ENCODE measurements at regions not wholly inside any gene's neighbourhood (a gene's known extent, or its start where the extent isn't known, plus 50 kb on each side); places are given as distances from the start of the nearest gene placed in this dataset.

- DNase-seq = no peak
Measured at GRCh38 chr18:2340335-2340734, 231.0 kb downstream of the METTL4 start.

DNA sequence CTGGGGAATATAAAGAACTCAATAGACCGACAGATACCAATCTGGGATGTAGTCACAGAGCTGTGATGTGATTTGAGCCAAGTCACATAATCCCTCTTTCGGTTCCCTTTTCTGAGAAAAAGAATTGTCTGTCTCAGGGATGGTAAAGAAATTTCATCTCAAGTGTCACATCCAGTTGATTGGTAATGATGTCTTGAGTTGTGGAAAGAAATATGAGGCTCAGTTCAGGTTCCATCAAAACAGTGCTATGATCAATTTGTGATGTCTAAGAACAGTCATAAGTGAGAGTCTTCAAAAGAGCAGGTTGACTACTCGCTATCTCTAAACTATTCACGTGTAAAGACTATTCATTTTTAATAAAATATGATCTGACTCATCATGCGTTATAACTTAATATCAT lies 223.3 kb downstream of the METTL4 start:
- DNase-seq = no peak

GRCh38 chr18:2351126-2351850 lies 220.0 kb downstream of the METTL4 start:
- DNase-seq = no peak

DNA sequence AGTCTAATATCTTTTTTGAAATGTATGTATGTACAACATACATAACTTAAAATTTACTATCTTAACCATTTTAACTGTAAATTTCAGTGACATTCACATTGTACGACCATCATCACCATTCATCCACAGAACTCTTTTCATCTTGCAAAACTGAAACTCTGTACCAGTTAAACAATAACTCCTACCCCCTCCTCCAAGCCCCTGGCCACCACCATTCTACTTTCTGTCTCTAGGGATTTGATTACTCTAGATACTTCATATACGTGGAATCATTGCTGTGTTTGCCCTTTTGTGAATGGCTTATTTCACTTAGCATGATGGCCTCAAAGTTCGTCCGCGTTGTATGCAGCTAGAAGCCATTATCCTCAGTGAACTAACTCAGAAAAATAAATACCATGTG lies 217.0 kb downstream of the METTL4 start:
- DNase-seq = no peak

- no peak for DNase-seq
Measured at GRCh38 chr18:2356906-2357305, 214.4 kb downstream of the METTL4 start.

- no peak for DNase-seq
Measured at GRCh38 chr18:2360861-2361260, 210.4 kb downstream of the METTL4 start.

DNA sequence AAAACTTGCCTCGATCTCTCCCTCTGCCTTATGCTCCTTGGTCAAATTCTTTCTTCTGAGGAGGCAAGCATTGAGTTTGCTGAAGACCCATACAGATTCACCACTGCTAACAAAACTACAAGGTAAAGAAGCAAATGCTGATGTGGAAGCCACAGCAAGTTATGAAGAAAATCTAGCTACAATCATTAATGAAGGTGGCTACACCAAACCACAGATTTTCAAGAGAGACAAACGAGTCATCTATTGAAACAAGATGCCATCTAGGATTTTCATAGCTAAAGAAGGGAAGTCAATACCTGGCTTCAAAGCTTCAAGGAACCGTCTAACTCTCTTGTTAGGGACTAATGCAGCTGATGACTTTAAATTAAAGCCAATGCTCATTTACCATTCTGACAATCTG lies 203.2 kb downstream of the METTL4 start:
- no peak for DNase-seq

GRCh38 chr18:2376707-2377106 lies 194.6 kb downstream of the METTL4 start:
- DNase-seq = no peak

DNA sequence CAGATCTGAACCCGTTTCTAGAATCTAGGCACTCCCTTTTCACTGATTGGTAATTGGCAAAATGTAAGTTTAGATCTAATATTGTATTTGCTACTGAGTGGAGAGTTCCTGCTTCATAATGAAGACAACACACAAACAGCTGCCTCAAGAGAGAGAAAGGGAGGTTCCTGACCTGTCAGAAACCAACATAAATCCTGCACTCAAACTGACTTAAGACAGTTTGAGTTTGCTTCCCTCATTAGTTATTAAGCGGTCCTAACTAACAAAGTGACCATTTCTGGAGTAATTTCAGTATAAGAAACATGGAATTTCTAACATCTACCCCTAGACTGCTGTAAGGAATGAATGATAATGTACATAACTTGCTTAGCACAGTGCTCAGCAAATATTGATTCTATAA lies 191.2 kb downstream of the METTL4 start:
- DNase-seq = no peak

DNA sequence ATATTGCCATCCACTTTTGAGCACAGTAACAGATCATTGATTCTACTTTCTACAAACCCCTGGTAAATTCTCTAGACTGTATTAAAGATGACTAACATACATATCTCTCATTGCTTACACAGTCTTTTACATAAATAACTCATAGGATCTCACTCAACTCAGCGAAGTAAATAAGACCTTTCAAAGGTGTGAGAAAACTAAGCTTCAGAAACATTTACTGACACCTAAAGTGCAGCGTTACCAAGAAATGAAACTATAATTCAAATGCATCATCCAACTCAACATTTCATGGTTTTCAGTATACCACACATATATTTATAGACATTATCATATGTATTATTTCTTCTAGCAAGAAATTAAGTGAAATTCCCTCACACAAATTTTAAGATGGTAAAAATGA lies 189.8 kb downstream of the METTL4 start:
- DNase-seq = no peak

DNA sequence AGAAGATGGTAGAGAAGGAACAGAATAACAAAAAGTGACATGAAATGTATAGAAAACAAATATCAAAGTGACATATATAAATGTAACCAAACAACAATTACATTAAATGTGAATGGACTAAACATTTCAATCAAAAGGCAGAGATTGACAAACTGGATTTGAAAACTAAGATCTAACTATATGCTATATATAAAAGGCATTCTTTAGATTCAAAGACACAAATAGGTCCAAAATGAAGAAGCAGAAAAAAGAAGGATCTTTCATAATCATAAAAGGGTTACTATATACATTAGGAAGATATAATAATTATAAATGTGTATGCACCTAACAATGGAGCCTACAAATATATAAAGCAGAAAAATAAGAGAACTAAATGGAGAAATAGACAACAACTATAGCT lies 183.7 kb downstream of the METTL4 start:
- no peak for DNase-seq

GRCh38 chr18:2390158-2390557 lies 181.1 kb downstream of the METTL4 start:
- no peak for DNase-seq

GRCh38 chr18:2391470-2391869 lies 179.8 kb downstream of the METTL4 start:
- DNase-seq = no peak

GRCh38 chr18:2392446-2392845 lies 178.9 kb downstream of the METTL4 start:
- DNase-seq = no peak

DNA sequence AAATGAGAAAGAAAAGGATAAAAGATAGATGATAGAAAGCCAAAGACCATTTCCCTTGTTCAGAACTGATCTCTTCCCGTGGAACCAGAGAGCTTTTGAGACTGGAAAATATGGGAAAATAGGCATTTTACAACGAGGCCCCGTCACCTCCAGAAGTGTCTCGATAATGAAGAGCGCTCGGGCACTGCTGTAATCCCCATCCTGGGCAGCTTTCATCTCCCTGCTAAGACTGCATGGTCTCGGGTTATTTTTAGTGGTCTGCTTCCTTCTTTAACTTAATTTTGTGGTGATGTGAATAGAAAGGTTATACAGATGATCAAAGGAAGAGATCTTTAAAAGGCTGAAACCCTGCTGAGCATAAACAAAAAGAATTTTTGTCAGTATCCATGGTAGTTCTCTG lies 176.6 kb downstream of the METTL4 start:
- DNase-seq = no peak

DNA sequence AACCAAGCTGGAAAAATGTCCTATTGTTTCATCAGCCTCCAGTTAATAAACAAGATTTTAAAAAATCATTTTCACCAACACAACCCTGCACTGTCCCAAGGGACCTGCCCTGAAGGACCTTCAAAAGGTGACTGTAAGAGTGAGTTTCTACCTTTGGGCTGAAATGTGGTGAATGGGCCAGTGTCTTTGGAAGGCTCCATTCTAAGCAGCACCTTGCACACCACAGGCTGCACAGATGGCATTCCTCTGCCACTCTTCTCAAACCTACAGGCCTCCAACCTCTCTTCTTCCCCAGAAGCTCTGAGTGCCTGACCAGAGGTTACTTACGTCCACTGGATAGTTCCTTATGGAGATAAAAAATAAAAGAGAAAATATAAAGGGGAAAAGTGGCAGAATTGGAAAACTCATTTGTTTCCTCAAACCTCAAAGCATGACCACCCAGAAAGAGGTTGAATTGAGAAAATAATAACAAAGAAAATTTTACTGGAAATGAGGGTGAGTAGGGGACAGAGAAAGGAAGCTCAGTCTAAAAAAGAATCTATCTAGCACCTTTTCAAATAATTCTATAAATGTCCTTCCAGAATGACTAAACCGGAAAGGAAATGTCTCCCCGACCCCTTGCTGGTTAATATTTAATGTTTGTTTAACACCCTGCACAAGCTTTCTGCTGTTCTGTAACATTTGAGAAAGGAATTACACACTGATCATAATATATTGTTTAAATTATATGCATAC lies 175.7 kb downstream of the METTL4 start:
- no peak for DNase-seq

GRCh38 chr18:2396162-2396505 lies 175.2 kb downstream of the METTL4 start:
- DNase-seq = no peak

- no peak for DNase-seq
Measured at GRCh38 chr18:2400701-2401196, 170.6 kb downstream of the METTL4 start.

DNA sequence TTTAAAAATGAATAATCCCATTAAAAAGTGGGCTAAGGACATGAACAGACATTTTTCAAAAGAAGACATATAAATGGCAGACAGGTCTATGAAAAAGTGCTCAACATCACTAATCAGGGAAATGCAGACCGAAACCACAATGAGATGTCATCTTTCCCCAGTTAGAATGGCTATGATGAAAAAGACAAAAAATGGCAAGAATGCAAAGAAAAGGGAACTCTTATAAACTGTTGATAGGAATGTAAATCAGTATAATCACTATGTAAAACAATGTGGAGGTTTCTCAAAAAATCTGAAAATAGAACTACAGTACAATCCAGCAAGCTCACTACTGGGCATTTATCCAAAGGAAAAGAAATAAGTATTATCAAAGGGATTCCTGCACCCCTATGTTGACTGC lies 169.2 kb downstream of the METTL4 start:
- no peak for DNase-seq

DNA sequence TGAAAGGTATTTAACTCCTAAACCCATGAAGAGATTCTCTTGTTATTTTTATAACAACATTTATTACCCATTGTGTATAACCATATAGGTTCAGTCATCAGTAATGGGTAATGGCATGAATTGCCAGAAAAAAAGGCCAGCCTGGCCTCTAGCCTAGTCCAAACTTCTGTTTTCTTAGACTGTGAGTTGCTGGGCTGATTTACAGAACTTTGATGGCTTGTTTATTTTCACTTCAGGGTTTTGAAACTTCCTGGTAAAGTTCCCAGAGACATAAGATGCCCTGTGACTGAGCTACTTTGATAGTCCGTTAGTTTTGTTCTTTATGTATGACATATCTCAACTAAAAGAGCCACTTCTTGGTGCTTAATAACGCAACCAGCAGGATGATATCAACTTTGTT lies 164.8 kb downstream of the METTL4 start:
- DNase-seq = no peak

- no peak for DNase-seq
Measured at GRCh38 chr18:2407961-2408360, 163.3 kb downstream of the METTL4 start.

GRCh38 chr18:2409906-2410305 lies 161.4 kb downstream of the METTL4 start:
- no peak for DNase-seq

GRCh38 chr18:2410688-2411087 lies 160.6 kb downstream of the METTL4 start:
- no peak for DNase-seq

- no peak for DNase-seq
Measured at GRCh38 chr18:2411381-2411960, 159.8 kb downstream of the METTL4 start.
